GM10266 (cell line): ENCODE measurements at regions not wholly inside any gene's neighbourhood (a gene's known extent, or its start where the extent isn't known, plus 50 kb on each side); places are given as distances from the start of the nearest gene placed in this dataset.
"Not testable (repeated sequence)": the region's sequence is repeated elsewhere in the genome, so short reads cannot be mapped to it uniquely, and the experiment has no call there.

Source experiments
- DNase-seq: peaks from one replicate; pipeline ENCODE4 v3.0.0; 2012; ENCODE audit errors: extremely low spot score
- CTCF ChIP-seq: IDR thresholded peaks from 2 replicates; pipeline ENCODE4 v1.5.1; 2012; ENCODE audit warnings: mild to moderate bottlenecking, low read depth; ENCODE audit not compliant: control insufficient read depth, insufficient read depth; ENCODE audit errors: missing control alignments

GRCh38 chr18:52254367-52254766 lies 85.6 kb upstream of the DCC start:
- DNase-seq, result no peak
- no peak for TF ChIP-seq CTCF

DNA sequence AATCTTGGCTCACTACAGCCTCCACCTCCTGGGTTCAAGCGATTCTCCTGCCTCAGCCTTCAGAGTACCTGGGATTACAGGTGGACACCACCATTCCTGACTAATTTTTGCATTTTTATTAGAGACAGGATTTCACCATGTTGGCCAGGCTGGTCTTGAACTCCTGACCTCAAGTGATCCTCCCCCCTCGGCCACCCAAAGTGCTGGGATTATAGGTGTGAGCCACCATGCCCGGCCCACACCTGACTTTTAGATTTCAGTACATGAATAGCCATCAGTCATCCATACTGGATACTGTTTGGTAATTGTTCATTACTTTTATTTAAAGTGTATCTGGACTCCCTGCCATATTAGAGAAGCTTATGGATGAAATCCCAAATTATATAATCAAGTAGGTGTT lies 82.6 kb upstream of the DCC start:
- DNase-seq, result not testable (repeated sequence)

- DNase-seq, result no peak
- no peak for TF ChIP-seq CTCF
These were observed 64.2 kb upstream of the DCC start for GRCh38 chr18:52275817-52276216.

DNA sequence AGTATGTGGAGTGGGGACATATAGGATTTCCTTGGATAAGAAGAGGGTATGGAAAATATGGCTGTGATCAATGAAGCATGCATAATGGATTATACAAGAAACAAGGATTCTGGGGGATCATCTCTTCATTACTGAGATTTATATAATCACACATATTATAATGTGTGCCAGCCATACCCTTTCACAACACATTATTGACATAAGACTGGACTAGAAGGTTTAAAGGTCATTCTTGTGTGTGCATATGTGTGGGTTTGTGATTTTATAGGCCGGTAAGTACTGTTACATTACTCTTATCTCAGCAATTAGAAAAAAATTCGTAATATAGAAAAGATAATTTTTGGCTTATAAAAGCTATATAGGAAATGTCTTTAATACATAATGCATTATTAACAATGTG lies 62.2 kb upstream of the DCC start:
- no peak for DNase-seq
- no peak for TF ChIP-seq CTCF

DNA sequence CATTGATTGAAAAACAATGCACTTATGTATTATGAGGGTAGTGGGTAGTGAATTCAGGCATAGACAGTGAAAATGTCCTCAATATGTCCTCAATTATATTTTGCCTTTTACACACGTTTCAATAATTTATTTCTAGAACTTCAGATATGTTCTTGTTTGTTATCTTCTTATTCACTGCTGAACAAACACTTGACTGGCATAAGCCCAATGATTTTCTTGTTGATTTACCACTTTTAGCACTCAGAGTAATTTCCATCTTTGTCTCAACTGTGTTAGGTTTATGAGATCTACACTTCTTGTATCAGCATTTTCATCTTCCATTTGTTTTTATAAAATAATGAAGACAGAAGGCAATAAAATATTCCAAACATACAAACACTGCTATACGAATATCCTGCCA lies 61.8 kb upstream of the DCC start:
- DNase-seq, result no peak
- no peak for TF ChIP-seq CTCF

GRCh38 chr18:52280702-52281101 lies 59.3 kb upstream of the DCC start:
- no peak for TF ChIP-seq CTCF
- DNase-seq, result no peak

DNA sequence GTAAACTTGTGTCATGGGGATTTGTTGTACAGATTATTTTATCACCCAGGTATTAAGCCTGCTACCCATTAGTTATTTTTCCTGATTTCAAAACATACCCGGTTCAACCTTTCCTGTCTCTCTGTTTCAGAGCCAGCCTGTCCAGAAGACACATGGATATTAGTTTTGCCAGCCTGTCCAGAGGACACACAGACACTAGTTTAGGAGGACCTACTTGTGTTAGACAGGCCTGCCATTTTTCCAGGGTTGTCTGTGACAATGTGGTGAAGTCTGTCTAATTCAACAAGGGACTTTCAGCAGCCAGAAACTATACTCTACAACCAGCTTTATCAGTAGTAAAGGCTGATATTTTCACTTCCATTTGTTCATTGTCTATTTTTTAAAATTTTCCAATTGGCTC lies 56.1 kb upstream of the DCC start:
- no peak for TF ChIP-seq CTCF
- no peak for DNase-seq

DNA sequence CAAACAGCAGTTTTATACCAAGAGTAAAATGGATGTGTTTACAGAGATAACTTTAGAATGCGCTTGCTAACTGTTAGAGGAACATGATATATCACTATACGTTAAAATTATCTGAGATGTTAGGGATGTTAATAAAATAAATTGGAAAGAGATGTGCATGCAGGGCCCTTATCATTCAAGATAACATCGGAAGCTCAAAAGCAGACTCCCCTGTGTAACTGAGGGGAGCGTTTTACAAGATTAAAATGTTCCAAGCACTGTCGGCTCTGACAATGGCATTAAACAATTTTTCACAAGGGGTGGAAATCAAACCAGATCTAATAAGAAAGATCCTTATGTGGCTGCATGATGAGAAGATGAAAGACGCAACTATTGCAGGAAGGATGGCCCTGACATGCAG lies 53.3 kb upstream of the DCC start:
- no peak for TF ChIP-seq CTCF

More for the DNA sequence above, 53.3 kb upstream of the DCC start:
- no peak for DNase-seq
